ENCODE measurements at regions not wholly inside any gene's neighbourhood (a gene's known extent, or its start where the extent isn't known, plus 50 kb on each side); places are given as distances from the start of the nearest gene placed in this dataset.

DNA sequence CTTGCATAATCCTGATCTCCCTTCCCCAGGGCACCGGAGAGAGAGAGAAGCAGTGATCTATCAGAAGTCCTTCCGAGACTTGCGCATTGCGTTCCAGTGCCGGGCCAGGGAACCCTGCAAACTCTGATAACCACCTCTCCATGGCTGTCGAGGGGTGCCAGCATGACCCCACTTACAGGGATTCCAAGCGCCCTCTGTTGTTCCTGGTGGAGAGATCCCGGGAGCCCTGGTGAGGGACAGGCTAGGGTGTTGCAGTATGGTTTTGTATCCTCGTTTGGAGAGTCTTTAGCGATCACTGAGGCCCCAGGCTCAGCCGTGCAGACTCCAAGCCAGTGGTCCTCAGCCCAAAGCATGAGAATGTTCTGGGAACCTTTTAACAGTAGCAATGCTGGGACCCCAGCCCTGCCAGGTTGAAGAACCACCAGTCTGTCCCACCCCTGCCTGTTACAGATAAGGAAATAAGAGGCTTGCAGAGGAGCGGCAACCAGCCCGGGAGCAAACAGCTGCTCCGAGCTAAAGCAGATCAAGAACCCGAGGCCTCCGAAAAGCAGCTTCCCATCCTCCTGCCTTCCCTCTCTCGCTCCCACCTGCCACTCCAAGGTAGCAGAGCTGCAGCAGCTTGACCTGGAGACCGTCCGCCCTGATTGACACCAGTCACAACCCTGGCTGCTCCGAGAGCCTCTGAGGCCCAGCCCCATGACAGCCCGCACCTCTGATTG, 150.3 kb upstream of the RPL38 start:
- TF ChIP-seq CTCF (IDR thresholded peaks at IDR 0.05; ENCODE audit: low read depth, low read length) = no peak
- H3K4me3 ChIP-seq (ENCODE audit: low read depth, low read length) = no peak overlapping the region

- H3K4me3 ChIP-seq (ENCODE audit: low read depth, low read length) = no peak overlapping the region
- TF ChIP-seq CTCF (IDR thresholded peaks at IDR 0.05; ENCODE audit: low read depth, low read length) = no peak
Observed at GRCh38 chr17:74053712-74054078, 149.8 kb upstream of the RPL38 start.

DNA sequence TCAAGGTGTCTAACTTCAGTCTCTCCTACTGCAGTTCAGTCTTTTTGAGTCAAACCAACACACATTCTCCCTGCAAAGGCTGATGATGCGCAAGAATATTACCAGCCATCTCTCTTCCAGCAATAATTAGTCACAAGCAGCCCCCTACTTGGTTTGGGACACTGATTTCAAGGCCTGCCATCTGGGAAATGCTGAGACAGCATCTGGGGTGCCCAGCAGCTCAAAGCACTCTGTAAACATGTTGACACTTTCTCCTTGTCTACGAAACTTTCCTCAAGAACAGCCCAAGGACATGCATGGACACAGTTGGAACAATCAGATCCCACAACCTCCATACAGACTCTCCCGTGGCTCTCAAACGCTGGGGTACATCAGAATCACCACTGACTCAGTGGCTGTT, 149.2 kb upstream of the RPL38 start:
- no peak overlapping the region for H3K4me3 ChIP-seq (ENCODE audit: low read depth, low read length)

GRCh38 chr17:74055508-74056160, 147.8 kb upstream of the RPL38 start:
- no peak overlapping the region for H3K4me3 ChIP-seq (ENCODE audit: low read depth, low read length)
- TF ChIP-seq CTCF (IDR thresholded peaks at IDR 0.05; ENCODE audit: low read depth, low read length) = no peak

More for the DNA sequence above, 149.2 kb upstream of the RPL38 start:
- TF ChIP-seq CTCF (IDR thresholded peaks at IDR 0.05; ENCODE audit: low read depth, low read length) = no peak

- no peak overlapping the region for H3K4me3 ChIP-seq (ENCODE audit: low read depth, low read length)
- TF ChIP-seq CTCF (IDR thresholded peaks at IDR 0.05; ENCODE audit: low read depth, low read length) = no peak
Observed at GRCh38 chr17:74059479-74060240, 143.8 kb upstream of the RPL38 start.

DNA sequence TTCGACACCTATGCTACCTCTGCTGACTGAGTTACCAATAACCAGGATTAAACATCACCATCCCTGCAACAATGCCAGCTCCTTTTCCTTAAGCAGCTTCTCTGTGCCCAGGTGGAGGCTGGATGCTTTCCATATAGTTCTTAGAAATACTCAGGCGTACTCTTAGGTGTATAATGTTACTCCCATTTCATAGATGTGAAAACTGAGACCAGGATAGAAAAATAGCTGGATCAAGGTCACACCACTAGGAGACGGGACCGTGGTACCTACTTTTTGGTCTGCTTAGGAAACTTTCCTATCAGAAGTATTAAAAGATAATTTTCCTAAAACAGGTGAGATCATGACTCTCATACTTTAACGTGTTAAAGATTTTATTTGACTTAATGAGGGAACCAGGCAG, 141.7 kb upstream of the RPL38 start:
- H3K4me3 ChIP-seq (ENCODE audit: low read depth, low read length) = no peak overlapping the region
- TF ChIP-seq CTCF (IDR thresholded peaks at IDR 0.05; ENCODE audit: low read depth, low read length) = no peak

- no peak for TF ChIP-seq CTCF (IDR thresholded peaks at IDR 0.05; ENCODE audit: low read depth, low read length)
- no peak overlapping the region for H3K4me3 ChIP-seq (ENCODE audit: low read depth, low read length)
Observed at GRCh38 chr17:74062234-74062633, 141.2 kb upstream of the RPL38 start.

All from WI38 (cell line).